ENCODE measurements at regions not wholly inside any gene's neighbourhood (a gene's known extent, or its start where the extent isn't known, plus 50 kb on each side); places are given as distances from the start of the nearest gene placed in this dataset.
"Not testable (repeated sequence)": the region's sequence is repeated elsewhere in the genome, so short reads cannot be mapped to it uniquely, and the experiment has no call there.

DNA sequence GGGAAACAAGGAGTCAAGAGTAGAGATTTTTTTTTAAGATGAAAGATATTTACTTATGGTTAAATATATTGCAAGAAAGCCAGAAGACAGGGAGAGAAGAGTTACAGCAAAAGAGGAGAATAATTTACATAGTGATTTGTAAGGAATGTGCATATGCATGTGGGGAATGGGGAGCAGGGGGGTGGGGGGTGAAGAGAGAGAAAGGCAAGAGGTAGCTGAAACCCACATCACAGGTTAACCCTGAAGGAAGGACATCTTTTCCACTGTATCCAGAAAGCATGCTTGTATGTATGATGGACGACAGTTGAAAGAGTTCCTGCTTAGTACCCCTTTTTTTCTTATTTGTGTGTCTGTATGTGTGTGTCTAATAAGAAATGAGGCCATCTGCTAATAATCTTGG, 371.9 kb downstream of the RAD51AP2 start:
- DNase-seq (ENCODE audit: low spot score) = no peak

DNA sequence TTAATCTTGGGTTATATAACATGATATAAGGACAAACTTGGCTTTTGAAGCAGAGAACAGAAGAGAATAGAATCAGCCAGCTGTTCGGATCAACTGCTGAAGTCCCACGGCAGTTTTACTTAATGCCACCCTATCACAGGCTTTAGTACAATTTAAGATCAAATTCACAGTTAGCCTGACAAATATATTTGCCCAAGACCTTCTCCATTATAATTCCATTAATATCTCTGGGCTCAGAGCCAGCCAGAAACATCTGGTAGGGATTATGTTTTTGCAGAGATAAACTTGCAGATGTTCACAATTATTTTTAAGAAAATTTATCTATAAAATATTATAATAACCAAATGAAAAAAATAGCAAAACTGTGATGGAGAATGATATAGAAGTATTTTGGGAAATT, 381.4 kb downstream of the RAD51AP2 start:
- no peak for DNase-seq (ENCODE audit: low spot score)

DNA sequence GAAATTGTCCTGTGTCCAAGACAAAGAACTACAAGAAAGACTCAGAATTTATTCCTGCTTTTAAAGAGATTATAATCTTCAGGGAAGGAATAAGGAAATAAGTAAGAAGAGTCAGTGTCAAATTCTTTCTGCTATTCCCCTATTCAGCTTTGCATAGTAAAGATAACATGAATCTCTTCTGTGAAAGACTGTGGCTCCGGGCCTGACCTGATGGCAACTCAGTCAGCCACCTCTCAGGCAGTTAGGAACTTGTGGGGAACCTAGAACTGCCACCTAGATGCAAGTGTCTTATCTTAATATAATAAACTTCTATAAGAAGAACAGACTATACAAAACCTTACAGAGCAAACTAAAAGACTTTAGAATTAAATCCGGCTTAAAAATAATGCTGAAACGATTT, 382.0 kb downstream of the RAD51AP2 start:
- DNase-seq (ENCODE audit: low spot score) = no peak

DNA sequence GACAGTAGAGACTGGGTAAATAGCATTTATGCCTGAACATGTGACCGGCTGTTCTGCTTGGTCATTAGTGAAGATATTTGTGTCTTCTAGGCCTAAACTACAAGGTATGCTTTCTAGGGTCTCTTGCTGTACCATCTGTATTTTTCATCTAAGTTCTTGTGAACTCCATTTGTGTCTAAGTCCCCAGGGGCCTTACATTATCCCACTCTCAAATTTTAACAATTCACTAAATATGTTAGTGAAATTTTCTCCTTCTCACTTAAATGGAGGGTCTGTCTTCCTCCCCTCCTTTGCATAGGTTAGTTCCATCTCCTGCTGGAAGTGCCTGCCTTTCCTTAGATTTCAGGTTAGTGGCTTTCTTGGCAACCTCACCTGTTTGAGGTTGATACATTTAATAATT, 382.6 kb downstream of the RAD51AP2 start:
- no peak for DNase-seq (ENCODE audit: low spot score)

DNA sequence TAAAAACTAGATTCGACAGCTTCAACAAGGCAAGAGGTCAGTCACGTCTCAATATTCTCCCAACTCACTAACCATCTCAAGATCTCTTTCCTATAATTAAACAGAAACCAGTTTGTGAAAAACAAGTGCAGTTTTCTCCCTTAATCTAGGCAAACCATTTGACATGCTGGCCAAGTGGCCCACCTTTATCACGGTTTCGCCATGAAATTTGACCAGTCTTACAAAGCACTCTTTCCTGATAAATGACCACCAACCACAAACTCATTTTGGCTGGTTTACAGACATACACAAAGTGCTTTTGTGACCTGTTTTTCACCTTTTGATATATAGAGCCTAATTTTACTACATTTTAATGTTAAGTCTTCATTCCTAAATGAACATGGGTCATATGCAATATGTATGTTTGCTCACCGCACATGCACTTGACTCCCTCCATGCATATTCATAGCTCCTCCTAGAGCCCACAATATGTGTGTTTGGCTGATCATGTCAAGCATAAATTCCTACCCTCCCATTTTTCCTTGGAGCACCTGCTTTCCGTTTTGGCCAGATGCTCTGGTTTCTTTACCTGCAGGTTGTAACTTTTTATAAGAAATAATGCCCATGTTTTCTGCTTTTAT, 385.1 kb downstream of the RAD51AP2 start:
- DNase-seq (ENCODE audit: low spot score) = no peak

DNA sequence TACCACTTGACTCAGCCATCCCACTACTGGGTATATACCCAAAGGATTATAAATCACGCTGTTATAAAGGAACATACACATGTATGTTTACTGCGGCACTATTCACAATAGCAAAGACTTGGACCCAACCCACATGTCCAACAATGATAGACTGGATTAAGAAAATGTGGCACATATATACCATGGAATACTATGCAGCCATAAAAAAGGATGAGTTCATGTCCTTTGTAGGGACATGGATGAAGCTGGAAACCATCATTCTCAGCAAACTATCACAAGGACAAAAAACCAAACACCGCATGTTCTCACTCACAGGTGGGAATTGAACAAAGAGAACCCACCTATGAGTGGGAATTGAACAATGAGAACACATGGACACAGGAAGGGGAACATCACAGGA, 387.6 kb downstream of the RAD51AP2 start:
- not testable (repeated sequence) for DNase-seq (ENCODE audit: low spot score)

DNA sequence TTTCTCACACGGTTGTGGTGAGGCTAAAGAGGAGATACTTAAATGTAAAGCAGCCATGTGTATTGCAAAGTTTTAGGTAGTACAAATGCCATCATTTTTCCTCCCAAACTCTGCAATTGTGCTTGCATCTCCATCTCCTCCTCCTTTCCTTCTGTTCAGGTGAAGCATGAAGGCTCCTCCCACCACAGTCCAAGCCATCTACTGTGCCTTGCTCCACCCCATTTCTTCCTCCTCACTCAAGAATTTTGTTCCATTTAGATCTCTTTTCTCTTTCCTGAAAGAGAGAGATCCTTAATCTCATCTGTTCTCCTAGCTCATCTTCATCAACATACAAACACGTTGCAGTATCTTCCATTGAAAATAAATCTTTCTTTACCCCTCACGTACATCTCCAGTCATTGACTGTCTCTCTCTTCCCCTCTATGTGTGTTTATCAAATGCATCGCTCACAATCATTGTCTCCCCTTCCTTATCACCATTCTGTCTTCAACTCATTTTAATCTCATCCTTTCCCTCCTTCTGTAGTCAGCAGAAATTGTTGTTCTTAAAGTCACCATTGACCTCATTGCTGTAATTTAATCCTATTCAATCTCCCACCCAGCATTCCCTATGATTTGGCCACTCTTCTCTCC, 392.1 kb downstream of the RAD51AP2 start:
- no peak for DNase-seq (ENCODE audit: low spot score)

DNA sequence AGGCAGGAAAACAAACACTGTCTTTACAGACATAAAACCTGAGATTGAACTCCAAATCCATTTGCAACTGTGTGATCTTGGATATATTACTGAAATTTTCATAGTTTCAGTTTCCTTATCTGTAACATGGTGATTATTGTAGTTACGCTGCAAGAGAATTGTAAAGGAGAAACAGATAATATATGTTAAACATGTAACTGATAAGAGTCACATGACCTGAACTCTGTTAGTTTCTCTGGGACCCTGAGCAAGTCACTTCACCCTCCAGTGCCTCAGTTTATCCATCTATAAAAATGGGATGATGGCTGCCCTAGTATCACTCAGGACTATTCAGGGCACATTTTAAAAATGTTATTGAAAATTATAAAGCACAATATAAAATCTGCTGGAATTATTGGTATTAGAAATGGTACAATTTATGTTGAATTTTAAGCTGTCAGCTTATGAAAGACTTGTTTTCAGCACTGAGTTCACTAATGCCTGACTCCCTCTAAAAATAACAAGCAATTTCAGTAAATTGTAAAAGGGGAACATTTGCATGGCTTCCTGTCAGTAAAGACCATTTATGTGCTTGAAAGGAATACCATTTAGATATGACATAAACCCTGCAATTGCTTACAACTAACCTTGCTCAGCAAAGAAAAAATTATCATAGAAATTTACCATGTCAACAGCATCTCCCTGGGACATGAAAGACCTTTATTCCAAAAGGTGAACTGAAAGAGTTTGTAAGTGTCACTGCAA, 393.5 kb downstream of the RAD51AP2 start:
- no peak for DNase-seq (ENCODE audit: low spot score)

DNA sequence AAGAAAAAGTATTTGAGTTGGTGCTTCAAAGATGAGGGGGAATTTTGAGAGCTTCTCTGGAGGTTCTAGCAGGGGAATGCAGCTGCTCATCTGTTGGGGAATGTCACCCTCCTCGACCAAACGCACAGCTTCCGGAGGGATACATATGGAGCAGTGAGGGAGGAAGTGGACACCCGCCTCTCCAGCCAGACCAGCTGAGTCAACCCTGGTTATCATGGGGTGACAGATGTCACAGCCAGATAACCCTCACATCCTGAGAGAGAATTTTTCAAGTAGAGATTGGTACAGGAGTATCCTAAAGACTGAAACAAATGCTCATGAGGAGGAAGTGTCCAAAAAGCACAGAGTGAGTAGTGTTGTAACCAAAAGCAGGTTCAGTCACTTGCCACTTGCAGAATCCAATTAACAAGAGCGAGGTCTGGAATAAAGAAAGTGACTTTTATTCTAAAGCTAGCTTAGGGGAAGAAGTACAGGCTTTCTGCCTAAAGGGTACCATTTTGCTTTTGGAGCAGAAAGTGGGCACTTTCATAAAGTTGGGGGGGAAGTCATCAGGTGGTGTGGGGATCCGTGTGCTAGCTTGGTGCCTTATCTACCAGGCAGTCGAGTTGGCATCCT, 395.2 kb downstream of the RAD51AP2 start:
- no peak for DNase-seq (ENCODE audit: low spot score)

DNA sequence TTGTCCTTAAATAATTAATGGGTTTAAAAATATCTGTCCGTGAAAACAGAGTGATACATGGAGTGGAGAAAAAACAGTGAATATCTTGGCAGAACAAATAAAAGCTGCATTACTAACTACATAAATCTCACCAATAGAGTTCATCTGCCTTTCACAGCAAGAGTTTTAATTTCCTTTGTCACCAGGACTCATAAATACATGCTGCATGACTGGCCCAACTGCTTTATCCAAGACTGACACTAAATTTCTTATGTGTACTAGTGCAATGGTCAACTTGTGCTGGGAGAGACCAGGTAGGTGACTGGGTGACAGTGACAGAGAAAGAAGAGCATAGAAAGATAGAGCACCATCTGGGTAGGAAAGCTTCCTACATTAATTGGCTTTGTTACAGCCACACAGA, 402.8 kb downstream of the RAD51AP2 start:
- DNase-seq (ENCODE audit: low spot score) = no peak

DNA sequence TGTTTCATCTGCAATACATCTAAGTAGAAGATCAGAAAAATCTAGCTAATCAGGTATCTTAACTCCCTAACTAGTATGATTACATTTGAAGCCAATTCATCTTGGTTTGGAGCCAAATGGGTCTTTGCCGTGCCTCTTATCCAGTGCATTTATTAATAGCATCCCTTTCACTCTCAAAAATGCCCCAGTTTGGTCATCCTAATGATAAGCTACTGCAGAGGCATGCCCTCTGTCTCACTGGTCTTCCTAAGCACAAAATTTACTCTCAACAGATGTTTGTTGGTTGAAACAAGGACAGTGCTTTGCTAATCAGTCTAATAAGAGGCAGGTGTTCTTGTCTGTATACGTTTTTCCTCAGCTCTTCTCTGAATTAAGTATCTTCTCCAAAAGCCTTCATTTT, 403.2 kb downstream of the RAD51AP2 start:
- no peak for DNase-seq (ENCODE audit: low spot score)

DNA sequence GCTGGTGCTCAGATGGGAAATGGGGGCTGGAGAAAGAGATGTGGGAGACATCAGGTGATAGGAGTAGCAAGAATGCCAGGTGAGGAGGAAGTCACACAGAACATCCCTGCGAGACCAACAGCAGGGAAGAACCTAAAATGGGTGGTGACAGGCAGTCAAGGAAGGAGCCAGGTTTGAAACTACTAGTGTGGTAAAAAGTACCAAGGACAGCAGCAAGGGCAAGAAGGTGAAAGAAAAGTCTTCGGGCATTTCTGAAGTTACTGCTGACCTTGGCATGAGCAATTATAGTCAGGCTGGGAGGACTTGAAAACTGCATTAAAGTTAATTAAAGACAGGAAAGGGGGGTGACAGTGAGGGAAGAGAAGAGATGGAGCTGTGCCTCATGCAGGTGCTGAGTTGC, 410.4 kb downstream of the RAD51AP2 start:
- no peak for DNase-seq (ENCODE audit: low spot score)

DNA sequence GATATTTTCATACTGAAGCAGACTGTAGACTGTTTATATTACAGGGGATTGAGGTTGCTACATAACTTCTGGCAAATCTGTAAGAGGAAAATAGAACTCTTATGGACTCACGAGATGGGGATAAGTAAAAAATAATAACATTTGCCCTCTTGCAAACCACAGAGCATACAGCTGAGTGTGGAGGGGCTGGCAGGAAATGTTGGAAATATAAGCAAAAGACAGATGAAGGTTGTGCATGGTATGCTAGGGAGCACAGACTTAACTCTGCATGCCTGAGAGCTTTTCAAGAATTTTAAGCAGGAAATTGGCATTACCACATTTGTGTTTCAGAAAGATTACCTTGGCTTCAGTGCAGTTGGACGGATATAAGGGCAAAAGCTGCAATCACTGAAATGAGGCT, 411.1 kb downstream of the RAD51AP2 start:
- no peak for DNase-seq (ENCODE audit: low spot score)

DNA sequence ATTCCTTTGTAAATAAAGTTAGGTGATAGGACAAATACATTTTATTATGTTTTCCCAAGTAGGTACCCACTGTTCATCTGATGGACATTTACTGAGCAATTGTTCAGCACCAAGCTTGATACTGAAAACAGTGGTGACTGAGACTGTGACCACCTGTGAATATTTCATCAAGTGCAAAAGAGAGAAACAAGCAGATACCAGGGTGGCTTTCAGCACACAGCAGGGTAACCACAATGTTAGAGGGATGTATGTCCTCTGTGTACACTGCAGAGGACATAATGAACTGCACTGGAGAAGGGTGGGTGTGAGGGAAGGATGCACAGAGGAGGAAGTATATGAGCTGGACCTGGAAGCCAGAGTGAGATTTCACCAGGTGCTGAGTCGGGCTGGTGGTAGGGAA, 411.8 kb downstream of the RAD51AP2 start:
- no peak for DNase-seq (ENCODE audit: low spot score)

DNA sequence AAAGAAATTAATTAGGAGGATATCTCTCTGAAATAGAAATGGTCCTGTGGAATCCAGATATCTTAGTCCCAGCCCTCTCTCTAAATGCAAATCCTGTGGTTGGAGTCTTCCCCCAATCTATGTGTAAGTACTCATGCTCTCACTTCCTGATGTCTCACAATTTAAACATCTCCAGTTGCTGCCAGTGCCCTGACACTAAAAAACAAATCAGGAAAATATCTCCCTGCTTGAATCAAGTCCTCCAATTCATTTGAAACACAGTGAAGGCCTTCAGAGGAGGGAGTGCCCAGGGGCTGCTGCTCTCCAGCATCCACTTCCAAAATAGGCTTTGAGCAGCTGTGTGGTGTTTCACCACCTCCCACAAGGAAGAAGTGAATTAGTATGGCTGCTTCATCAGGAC, 413.8 kb downstream of the RAD51AP2 start:
- DNase-seq (ENCODE audit: low spot score) = no peak

DNA sequence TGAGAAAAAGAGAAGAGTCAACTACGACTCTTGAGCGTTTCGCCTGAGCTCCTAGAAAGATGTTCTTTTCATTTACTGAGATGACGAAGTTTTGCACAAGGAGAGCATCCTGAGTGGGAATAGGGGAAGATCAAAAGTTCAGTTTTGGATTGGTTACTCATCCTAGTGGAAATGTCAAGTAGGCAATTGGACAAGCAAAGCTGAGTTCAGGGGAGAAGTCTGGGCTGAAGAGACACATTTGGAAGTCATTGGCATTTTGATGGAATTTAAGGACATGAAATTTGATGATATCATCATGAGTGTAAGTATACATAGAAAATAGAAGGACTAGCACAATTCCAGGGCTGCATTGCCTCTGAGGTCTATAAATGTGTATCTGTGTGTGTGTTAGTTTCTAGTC, 416.6 kb downstream of the RAD51AP2 start:
- DNase-seq (ENCODE audit: low spot score) = no peak

DNA sequence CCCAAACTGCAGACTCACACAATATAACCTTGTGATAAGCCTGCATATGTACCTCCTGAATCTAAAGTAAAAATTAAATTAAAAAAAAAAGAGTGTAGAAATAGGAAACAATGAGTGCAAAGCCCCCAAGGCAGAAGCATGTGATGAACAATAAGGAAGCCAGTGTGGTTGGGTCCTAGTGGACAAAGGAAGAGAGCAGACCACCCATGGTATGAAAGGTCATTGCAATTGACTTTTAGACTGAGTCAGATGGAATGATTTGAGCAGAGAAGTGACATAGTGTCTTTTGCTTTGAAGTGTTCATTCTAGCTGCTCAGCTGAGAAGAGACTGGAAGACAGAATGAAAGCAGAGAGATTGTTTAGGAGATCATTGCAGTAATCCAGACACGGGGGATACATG, 417.1 kb downstream of the RAD51AP2 start:
- DNase-seq (ENCODE audit: low spot score) = no peak

DNA sequence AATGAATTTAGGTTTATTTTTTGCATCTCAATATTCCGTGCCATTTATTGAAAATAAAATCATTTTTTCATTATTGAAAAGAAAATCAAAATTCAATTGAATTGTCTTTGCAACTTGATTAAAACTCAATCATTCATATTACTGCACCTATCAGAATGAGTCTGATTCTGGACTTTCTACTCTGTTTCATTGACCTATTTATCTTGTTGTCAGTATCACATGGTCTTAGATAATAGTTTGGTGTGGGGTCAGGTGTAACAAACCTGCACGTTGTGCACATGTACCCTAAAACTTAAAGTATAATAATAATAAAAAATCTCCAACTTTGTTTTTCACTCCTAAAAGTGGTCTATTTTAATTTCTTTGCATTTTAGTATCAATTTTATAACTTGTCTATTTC, 422.9 kb downstream of the RAD51AP2 start:
- no peak for DNase-seq (ENCODE audit: low spot score)

DNA sequence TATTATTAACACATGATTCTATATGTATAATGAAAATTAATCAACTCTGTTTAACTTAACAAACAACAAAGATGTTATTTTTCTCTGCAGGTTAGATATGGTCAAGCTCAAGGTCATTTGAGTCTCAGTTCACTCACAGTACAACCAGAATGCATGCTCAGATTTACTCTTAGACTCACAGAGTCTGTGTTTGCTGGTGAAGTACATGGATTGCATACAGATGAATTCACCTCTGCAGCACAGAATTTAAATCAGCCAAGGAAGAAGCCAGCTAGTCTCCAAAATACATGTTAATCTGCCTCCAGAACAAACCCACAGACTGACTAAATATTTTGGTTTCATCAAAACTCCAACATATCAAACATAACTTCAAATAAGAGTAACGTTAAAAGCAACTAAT, 424.5 kb downstream of the RAD51AP2 start:
- DNase-seq (ENCODE audit: low spot score) = no peak

DNA sequence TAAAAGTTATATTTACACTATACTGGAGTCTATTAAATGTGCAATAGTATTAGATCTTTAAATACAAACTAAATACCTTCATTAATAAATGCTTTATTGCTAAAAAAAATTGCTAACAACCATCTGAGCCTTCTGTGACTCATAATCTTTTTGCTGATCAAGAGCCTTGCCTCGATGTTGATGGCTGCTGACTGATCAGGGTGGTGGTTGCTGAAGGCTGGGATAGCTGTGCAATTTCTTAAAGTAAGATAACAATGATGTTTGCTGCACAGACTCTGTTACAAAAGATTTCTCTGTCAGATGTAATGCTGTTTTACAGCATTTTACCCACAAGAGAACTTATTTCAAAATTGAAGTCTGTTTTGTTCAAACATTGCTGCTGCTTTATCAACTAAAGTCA, 421.4 kb upstream of the CYRIA start:
- no peak for DNase-seq (ENCODE audit: low spot score)

DNA sequence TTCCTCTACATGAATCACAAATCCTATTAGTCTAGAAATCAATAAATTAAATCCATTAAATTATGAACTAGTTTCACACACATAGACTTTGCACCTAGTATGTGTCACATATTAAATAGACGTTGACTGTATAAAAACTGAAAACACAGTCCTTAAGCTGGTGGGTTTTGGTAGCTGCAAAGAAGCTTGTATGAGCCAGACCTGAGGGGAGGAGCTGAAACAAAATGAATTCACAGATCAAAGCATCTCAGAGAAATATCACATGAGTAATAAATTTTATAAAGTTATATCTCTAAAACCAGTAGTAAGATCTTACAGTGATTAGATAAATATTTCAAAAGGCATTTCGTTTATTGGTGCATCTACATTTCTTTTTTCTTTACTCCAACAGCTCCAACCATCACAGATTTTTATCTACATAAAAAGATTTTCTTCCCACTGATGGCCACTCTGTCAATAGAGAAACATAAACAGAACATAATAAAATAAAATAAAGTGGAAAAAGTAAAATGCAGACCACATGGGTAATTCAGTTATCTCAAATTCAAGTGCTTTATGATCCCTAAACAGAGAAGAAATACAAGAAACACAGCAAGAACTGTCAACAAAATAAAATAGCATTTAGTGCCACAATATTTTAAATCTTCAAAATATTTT, 420.0 kb upstream of the CYRIA start:
- no peak for DNase-seq (ENCODE audit: low spot score)

DNA sequence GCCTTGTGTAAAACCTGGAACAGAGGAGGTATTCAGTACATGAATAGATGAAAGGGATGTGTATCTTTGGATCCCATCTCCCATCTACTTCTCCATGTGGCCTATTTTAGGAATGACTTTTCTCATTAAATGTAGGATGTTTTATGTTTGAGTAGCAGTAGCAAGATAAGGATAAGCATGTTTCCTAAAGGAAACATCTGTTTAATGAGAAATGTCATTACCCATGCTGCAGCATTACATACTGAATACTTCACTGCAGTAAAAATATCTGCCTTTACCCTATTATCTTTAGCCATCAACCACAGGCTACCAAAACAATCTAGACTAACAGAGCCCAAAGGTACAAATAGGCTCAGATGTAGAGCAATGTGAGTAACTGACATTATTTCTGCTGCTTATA, 419.2 kb upstream of the CYRIA start:
- no peak for DNase-seq (ENCODE audit: low spot score)

All from mesenteric fat pad (tissue), 1 donor.